CD8-positive, alpha-beta memory T cell (primary cell): ENCODE measurements at regions not wholly inside any gene's neighbourhood (a gene's known extent, or its start where the extent isn't known, plus 50 kb on each side); places are given as distances from the start of the nearest gene placed in this dataset.

ENCODE experiments used
- CTCF ChIA-PET: fragments of 350-600 bp; sonication (Branson Sonifier 250); formaldehyde crosslinking; loops from one replicate; lab custom pipeline; 2021; ENCODE audit warnings: antibody characterized with exemption; lab: Charles Lee
- POLR2A ChIA-PET: fragments of 350-600 bp; sonication (Branson Sonifier 250); formaldehyde crosslinking; loops from one replicate; lab custom pipeline; 2021; ENCODE audit warnings: antibody characterized with exemption; lab: Charles Lee
- DNase-seq, 5 donors: peaks; one replicate each; pipeline versions ENCODE4 v3.0.0 to v3.0.0-alpha.2; 2020 to 2022; ENCODE audit warnings: mixed read lengths in 1 of 5
- H3K27ac ChIP-seq: one replicate; pipeline ENCODE4 v1.7.0; 2013; ENCODE audit warnings: low read depth, mild to moderate bottlenecking, low read length, moderate library complexity
- H3K27me3 ChIP-seq: 2 replicates; pipeline ENCODE4 v1.7.0; 2013; ENCODE audit warnings: low read length, mild to moderate bottlenecking; ENCODE audit not compliant: insufficient read depth, poor library complexity, severe bottlenecking
- H3K36me3 ChIP-seq: 2 replicates; pipeline ENCODE4 v1.7.0; 2013; ENCODE audit warnings: mild to moderate bottlenecking, low read length, moderate library complexity; ENCODE audit not compliant: insufficient read depth
- H3K4me1 ChIP-seq: 2 replicates; pipeline ENCODE4 v1.7.0; 2013; ENCODE audit warnings: mild to moderate bottlenecking, low read length, moderate library complexity; ENCODE audit not compliant: insufficient read depth
- H3K4me3 ChIP-seq: 2 replicates; pipeline ENCODE4 v1.7.0; 2013; ENCODE audit warnings: mild to moderate bottlenecking, low read length
- H3K9me3 ChIP-seq: 2 replicates; pipeline ENCODE4 v1.7.0; 2013; ENCODE audit warnings: mild to moderate bottlenecking, low read length
- H3K27ac Mint-ChIP-seq, 8 donors: one replicate each; pipeline ENCODE4 v1.8.0; 2020 to 2021; ENCODE audit warnings: mixed read lengths in 8 of 8, mild to moderate bottlenecking in 6 of 8, inconsistent platforms in 3 of 8, moderate library complexity in 3 of 8
- H3K27me3 Mint-ChIP-seq, 2 donors: one replicate each; pipeline ENCODE4 v1.8.0; 2020 to 2021; ENCODE audit warnings: mixed read lengths in 2 of 2, mild to moderate bottlenecking in 1 of 2, moderate library complexity in 1 of 2
- H3K36me3 Mint-ChIP-seq, 3 donors: one replicate each; pipeline ENCODE4 v1.8.0; 2020 to 2021; ENCODE audit warnings: mixed read lengths in 3 of 3, inconsistent platforms in 1 of 3, mild to moderate bottlenecking in 1 of 3
- H3K4me1 Mint-ChIP-seq, 3 donors: one replicate each; pipeline ENCODE4 v1.8.0; 2020 to 2021; ENCODE audit warnings: mixed read lengths in 3 of 3, inconsistent platforms in 1 of 3, mild to moderate bottlenecking in 1 of 3
- H3K4me3 Mint-ChIP-seq, 7 donors: one replicate each; pipeline ENCODE4 v1.8.0; 2020 to 2021; ENCODE audit warnings: mixed read lengths in 7 of 7, mild to moderate bottlenecking in 6 of 7, moderate library complexity in 4 of 7, inconsistent platforms in 2 of 7
- H3K9me3 Mint-ChIP-seq, 5 donors: one replicate each; pipeline ENCODE4 v1.8.0; 2020 to 2022; ENCODE audit warnings: mixed read lengths in 5 of 5, mild to moderate bottlenecking in 3 of 5, moderate library complexity in 2 of 5, inconsistent platforms in 1 of 5

DNA sequence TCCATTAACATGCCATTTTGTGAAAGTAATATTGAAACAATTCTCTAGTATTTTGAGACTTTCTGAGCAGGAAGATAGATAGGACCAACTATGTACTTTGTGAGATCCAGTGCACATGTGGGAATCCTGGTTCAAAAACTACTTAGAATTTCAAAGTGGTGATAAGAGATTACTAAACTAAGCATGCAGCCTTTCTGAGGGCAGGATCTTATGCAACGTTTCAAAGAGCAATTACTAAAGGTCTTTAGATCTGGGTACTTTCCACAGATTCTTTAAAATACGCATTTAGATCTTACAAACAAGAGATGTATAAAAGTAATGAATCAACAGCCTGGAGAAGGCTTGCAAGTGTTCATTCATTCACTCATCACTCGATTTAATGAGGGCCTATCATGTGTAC, 124.4 kb upstream of the TRIB2 start:
- peaks cover 16 to 30% (median 24%) of the 10 kb centered on the region in 3 donors for H3K4me1 Mint-ChIP-seq
- no peak for DNase-seq
- no peak overlapping the region for H3K27ac ChIP-seq
- ChIA-PET POLR2A (no interaction called here), CTCF (no interaction called here)
- no peaks in the 10 kb centered on the region for H3K36me3 Mint-ChIP-seq
- no peaks in the 10 kb centered on the region for H3K27me3 Mint-ChIP-seq
- H3K4me3 Mint-ChIP-seq, result no peak overlapping the region
- peak overlapping the region in 1 of 8 donors; percentile 31 for H3K27ac Mint-ChIP-seq
- no peak overlapping the region for H3K4me3 ChIP-seq
- H3K9me3 ChIP-seq, result no peaks in the 10 kb centered on the region
- peaks cover 25% of the 10 kb centered on the region for H3K4me1 ChIP-seq
- H3K27me3 ChIP-seq, result no peaks in the 10 kb centered on the region
- no peaks in the 10 kb centered on the region for H3K9me3 Mint-ChIP-seq
- H3K36me3 ChIP-seq, result no peaks in the 10 kb centered on the region

- CTCF ChIA-PET, result no interaction called here
- Mint-ChIP-seq H3K27ac (peak overlapping the region in 1 of 8 donors; percentile 0), H3K36me3 (peaks cover 0 to 2% (median 0%) of the 10 kb centered on the region in 3 donors), H3K4me3 (no peak overlapping the region), H3K27me3 (no peaks in the 10 kb centered on the region), H3K4me1 (peaks cover 0 to 11% (median 8%) of the 10 kb centered on the region in 3 donors), H3K9me3 (no peaks in the 10 kb centered on the region)
- H3K27ac ChIP-seq, result no peak overlapping the region
- DNase-seq, result no peak
- H3K9me3 ChIP-seq, result no peaks in the 10 kb centered on the region
- H3K36me3 ChIP-seq, result no peaks in the 10 kb centered on the region
- no peaks in the 10 kb centered on the region for H3K27me3 ChIP-seq
- H3K4me1 ChIP-seq, result peaks cover 4% of the 10 kb centered on the region
- POLR2A ChIA-PET, result no interaction called here
- no peak overlapping the region for H3K4me3 ChIP-seq
These were observed 122.1 kb upstream of the TRIB2 start for GRCh38 chr2:12594590-12594989.

DNA sequence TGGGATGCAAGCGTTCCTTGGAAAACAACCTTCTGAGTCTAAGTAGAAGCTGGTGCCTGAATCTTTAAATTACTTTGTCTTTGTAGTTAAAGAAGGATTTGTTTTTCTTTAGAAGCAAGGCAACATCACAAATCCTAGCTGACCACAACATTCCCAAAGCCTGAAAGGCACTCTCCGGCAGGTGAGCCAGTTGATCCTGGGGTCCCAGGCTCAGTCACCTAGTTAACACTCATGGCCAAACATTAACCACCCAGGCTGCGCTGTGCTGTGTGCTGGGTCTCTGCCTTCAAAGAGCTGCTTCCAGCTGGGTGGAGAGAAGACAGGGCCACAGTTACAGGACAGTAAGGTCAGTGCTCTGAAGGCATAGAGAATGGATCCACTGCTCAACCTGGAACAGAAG, 120.0 kb upstream of the TRIB2 start:
- Mint-ChIP-seq H3K27ac (peak overlapping the region in 1 of 8 donors; percentile 1), H3K9me3 (no peaks in the 10 kb centered on the region), H3K27me3 (no peaks in the 10 kb centered on the region), H3K4me3 (no peak overlapping the region), H3K4me1 (peaks cover 0 to 7% (median 3%) of the 10 kb centered on the region in 3 donors), H3K36me3 (peaks cover 0 to 5% (median 3%) of the 10 kb centered on the region in 3 donors)
- no peaks in the 10 kb centered on the region for H3K4me1 ChIP-seq
- POLR2A ChIA-PET, result no interaction called here
- no peak overlapping the region for H3K27ac ChIP-seq
- H3K27me3 ChIP-seq, result no peaks in the 10 kb centered on the region
- H3K9me3 ChIP-seq, result no peaks in the 10 kb centered on the region
- CTCF ChIA-PET, result no interaction called here
- H3K36me3 ChIP-seq, result no peaks in the 10 kb centered on the region
- DNase-seq, result no peak
- H3K4me3 ChIP-seq, result no peak overlapping the region

GRCh38 chr2:12597610-12598009, 119.1 kb upstream of the TRIB2 start:
- POLR2A ChIA-PET, result no interaction called here
- peak overlapping the region in 1 of 8 donors; percentile 58 for H3K27ac Mint-ChIP-seq
- DNase-seq, result no peak
- no peaks in the 10 kb centered on the region for H3K9me3 Mint-ChIP-seq
- no peaks in the 10 kb centered on the region for H3K27me3 Mint-ChIP-seq
- Histone ChIP-seq H3K9me3 (no peaks in the 10 kb centered on the region), H3K36me3 (no peaks in the 10 kb centered on the region), H3K27ac (no peak overlapping the region), H3K4me1 (no peaks in the 10 kb centered on the region), H3K4me3 (no peak overlapping the region), H3K27me3 (no peaks in the 10 kb centered on the region)
- no peak overlapping the region for H3K4me3 Mint-ChIP-seq
- H3K36me3 Mint-ChIP-seq, result peaks cover 0 to 7% (median 5%) of the 10 kb centered on the region in 3 donors
- CTCF ChIA-PET, result no interaction called here
- H3K4me1 Mint-ChIP-seq, result peaks cover 0 to 7% (median 3%) of the 10 kb centered on the region in 3 donors

- CTCF ChIA-PET, result no interaction called here
- H3K4me3 Mint-ChIP-seq, result no peak overlapping the region
- H3K9me3 Mint-ChIP-seq, result no peaks in the 10 kb centered on the region
- no peaks in the 10 kb centered on the region for H3K27me3 ChIP-seq
- H3K4me1 Mint-ChIP-seq, result peaks cover 16 to 18% (median 17%) of the 10 kb centered on the region in 3 donors
- H3K27ac Mint-ChIP-seq, result peak overlapping the region in 2 of 8 donors; percentile 12 to 20
- peaks cover 0 to 19% (median 8%) of the 10 kb centered on the region in 3 donors for H3K36me3 Mint-ChIP-seq
- H3K9me3 ChIP-seq, result no peaks in the 10 kb centered on the region
- no peaks in the 10 kb centered on the region for H3K36me3 ChIP-seq
- H3K4me1 ChIP-seq, result peaks cover 8% of the 10 kb centered on the region
- POLR2A ChIA-PET, result no interaction called here
- no peak overlapping the region for H3K27ac ChIP-seq
- DNase-seq, result no peak
- H3K27me3 Mint-ChIP-seq, result no peaks in the 10 kb centered on the region
- no peak overlapping the region for H3K4me3 ChIP-seq
These were observed 114.1 kb upstream of the TRIB2 start for GRCh38 chr2:12602661-12603060.

GRCh38 chr2:12603781-12604295, 112.9 kb upstream of the TRIB2 start:
- H3K27me3 Mint-ChIP-seq, result no peaks in the 10 kb centered on the region
- H3K4me1 Mint-ChIP-seq, result peaks cover 14 to 19% (median 15%) of the 10 kb centered on the region in 3 donors
- peaks cover 0 to 19% (median 5%) of the 10 kb centered on the region in 3 donors for H3K36me3 Mint-ChIP-seq
- Histone ChIP-seq H3K27me3 (no peaks in the 10 kb centered on the region), H3K9me3 (no peaks in the 10 kb centered on the region), H3K4me1 (peaks cover 8% of the 10 kb centered on the region), H3K4me3 (no peak overlapping the region), H3K27ac (no peak overlapping the region), H3K36me3 (no peaks in the 10 kb centered on the region)
- peak overlapping the region in 1 of 8 donors; percentile 13 for H3K27ac Mint-ChIP-seq
- POLR2A ChIA-PET, result no interaction called here
- H3K4me3 Mint-ChIP-seq, result no peak overlapping the region
- no peak for DNase-seq
- CTCF ChIA-PET, result no interaction called here
- H3K9me3 Mint-ChIP-seq, result no peaks in the 10 kb centered on the region

GRCh38 chr2:12604341-12604740, 112.4 kb upstream of the TRIB2 start:
- Mint-ChIP-seq H3K27me3 (no peaks in the 10 kb centered on the region), H3K27ac (peak overlapping the region in 1 of 8 donors; percentile 75), H3K36me3 (peaks cover 0 to 19% (median 5%) of the 10 kb centered on the region in 3 donors), H3K4me3 (no peak overlapping the region), H3K4me1 (peaks cover 14 to 19% (median 15%) of the 10 kb centered on the region in 3 donors), H3K9me3 (no peaks in the 10 kb centered on the region)
- no peak overlapping the region for H3K27ac ChIP-seq
- H3K9me3 ChIP-seq, result no peaks in the 10 kb centered on the region
- H3K27me3 ChIP-seq, result no peaks in the 10 kb centered on the region
- POLR2A ChIA-PET, result no interaction called here
- H3K4me1 ChIP-seq, result peaks cover 8% of the 10 kb centered on the region
- CTCF ChIA-PET, result no interaction called here
- H3K4me3 ChIP-seq, result no peak overlapping the region
- DNase-seq, result no peak
- no peaks in the 10 kb centered on the region for H3K36me3 ChIP-seq

DNA sequence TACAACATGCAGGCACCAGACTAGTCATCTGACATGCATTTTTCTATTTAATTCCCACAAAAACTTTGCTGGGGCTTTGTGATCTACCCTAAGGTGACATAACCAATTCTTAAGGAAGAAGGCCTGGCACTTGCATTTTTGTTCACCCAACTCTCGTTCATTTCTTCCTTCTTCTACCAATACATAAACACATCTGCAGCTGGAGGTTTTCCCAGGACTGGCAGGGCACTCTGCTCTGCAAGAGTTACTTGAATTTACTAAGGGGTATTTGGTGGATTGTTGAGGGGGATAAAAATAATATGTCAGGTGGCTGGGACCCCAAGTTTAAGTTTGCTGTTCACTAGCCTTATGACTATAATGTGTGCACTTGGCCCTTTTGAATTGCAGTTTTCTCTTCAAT, 111.4 kb upstream of the TRIB2 start:
- Mint-ChIP-seq H3K9me3 (peaks cover 0 to 3% (median 0%) of the 10 kb centered on the region in 5 donors), H3K27me3 (no peaks in the 10 kb centered on the region), H3K27ac (no peak overlapping the region), H3K4me1 (peaks cover 14 to 19% (median 15%) of the 10 kb centered on the region in 3 donors), H3K4me3 (no peak overlapping the region), H3K36me3 (peaks cover 0 to 15% (median 5%) of the 10 kb centered on the region in 3 donors)
- no peak for DNase-seq
- Histone ChIP-seq H3K36me3 (no peaks in the 10 kb centered on the region), H3K4me1 (peaks cover 8% of the 10 kb centered on the region), H3K9me3 (no peaks in the 10 kb centered on the region), H3K4me3 (no peak overlapping the region), H3K27ac (no peak overlapping the region), H3K27me3 (no peaks in the 10 kb centered on the region)
- ChIA-PET POLR2A (no interaction called here), CTCF (interaction anchor here (1.6 kb wide), 1 partner anchor 154 kb away, joined by 3 read pairs; no protein-coding TSS in a partner anchor)
